Liver (tissue), 8 donors: ENCODE measurements at regions not wholly inside any gene's neighbourhood (a gene's known extent, or its start where the extent isn't known, plus 50 kb on each side); places are given as distances from the start of the nearest gene placed in this dataset.

Experiments
- DNase-seq: peaks from one replicate; pipeline ENCODE4 v3.0.0-alpha.2; 2017; ENCODE audit warnings: low spot score
- H3K27ac ChIP-seq, 2 donors: one replicate each; pipeline ENCODE4 v1.7.0; 2013; ENCODE audit warnings: inconsistent platforms in 2 of 2, low read length in 2 of 2, control low read depth in 1 of 2, low read depth in 1 of 2, mild to moderate bottlenecking in 1 of 2
- H3K27me3 ChIP-seq, 4 donors: one replicate each; pipeline versions ENCODE4 v1.6.1 to v1.7.0; 2013; ENCODE audit warnings: low read length in 3 of 4, inconsistent platforms in 1 of 4, mild to moderate bottlenecking in 1 of 4, moderate library complexity in 1 of 4; ENCODE audit not compliant: control insufficient read depth in 4 of 4, insufficient read depth in 4 of 4
- H3K36me3 ChIP-seq, 4 donors: one replicate each; pipeline versions ENCODE4 v1.6.1 to v1.7.0; 2013; ENCODE audit warnings: low read length in 3 of 4, mild to moderate bottlenecking in 3 of 4, low read depth in 1 of 4, moderate library complexity in 1 of 4; ENCODE audit not compliant: control insufficient read depth in 4 of 4, insufficient read depth in 3 of 4
- H3K4me1 ChIP-seq, 4 donors: one replicate each; pipeline versions ENCODE4 v1.6.1 to v1.7.0; 2013; ENCODE audit warnings: low read length in 3 of 4, mild to moderate bottlenecking in 3 of 4, moderate library complexity in 1 of 4; ENCODE audit not compliant: control insufficient read depth in 4 of 4, insufficient read depth in 4 of 4
- H3K4me3 ChIP-seq, 3 donors: one replicate each; pipeline versions ENCODE4 v1.6.1 to v1.7.0; 2013; ENCODE audit warnings: low read length in 3 of 3, control low read depth in 1 of 3, low read depth in 1 of 3, mild to moderate bottlenecking in 1 of 3
- H3K9ac ChIP-seq, 2 donors: one replicate each; pipeline ENCODE4 v1.7.0; 2013; ENCODE audit warnings: low read length in 2 of 2, mild to moderate bottlenecking in 2 of 2, moderate library complexity in 2 of 2, control low read depth in 1 of 2, low read depth in 1 of 2
- H3K9me3 ChIP-seq, 4 donors: one replicate each; pipeline versions ENCODE4 v1.6.1 to v1.7.0; 2013; ENCODE audit warnings: low read length in 3 of 4; ENCODE audit not compliant: control insufficient read depth in 4 of 4
- ATF3 ChIP-seq: IDR thresholded peaks from 2 replicates; pipeline ENCODE4 v1.6.1; 2016; ENCODE audit warnings: antibody characterized with exemption
- CTCF ChIP-seq: fragments of 150-350 bp; IDR thresholded peaks from 2 replicates; pipeline ENCODE4 v1.5.1; 2017; ENCODE audit warnings: improper control_type of control experiment, low read depth, low read length; ENCODE audit not compliant: missing input control
- EGR1 ChIP-seq, 2 donors: IDR thresholded peaks; 2 replicates each; pipeline ENCODE4 v1.6.1; 2016 to 2018; ENCODE audit warnings: antibody characterized with exemption in 2 of 2, low read depth in 2 of 2
- FOXA1 ChIP-seq: IDR thresholded peaks from 2 replicates; pipeline ENCODE4 v1.6.1; 2016; ENCODE audit warnings: antibody characterized with exemption
- FOXA2 ChIP-seq: IDR thresholded peaks from 2 replicates; pipeline ENCODE4 v1.6.1; 2016; ENCODE audit warnings: antibody characterized with exemption
- GABPA ChIP-seq, 2 donors: IDR thresholded peaks in 1 of 2; conservative IDR thresholded peaks in 1 of 2; 2 replicates each; pipeline ENCODE4 v1.6.1; 2016; ENCODE audit warnings: antibody characterized with exemption in 2 of 2, mild to moderate bottlenecking in 1 of 2, moderate library complexity in 1 of 2
- HNF4A ChIP-seq, 2 donors: conservative IDR thresholded peaks; 2 replicates each; pipeline ENCODE4 v1.6.1; 2016; ENCODE audit warnings: antibody characterized with exemption in 2 of 2, mild to moderate bottlenecking in 2 of 2
- HNF4G ChIP-seq: IDR thresholded peaks from 2 replicates; pipeline ENCODE4 v1.6.1; 2016; ENCODE audit warnings: antibody characterized with exemption
- JUND ChIP-seq, 2 donors: IDR thresholded peaks; 2 replicates each; pipeline ENCODE4 v1.6.1; 2016; ENCODE audit warnings: antibody characterized with exemption in 2 of 2
- MAX ChIP-seq: IDR thresholded peaks from 2 replicates; pipeline ENCODE4 v1.6.1; 2016; ENCODE audit warnings: antibody characterized with exemption
- RAD21 ChIP-seq, 2 donors: IDR thresholded peaks; 2 replicates each; pipeline ENCODE4 v1.6.1; 2016; ENCODE audit warnings: antibody characterized with exemption in 2 of 2, mild to moderate bottlenecking in 2 of 2
- REST ChIP-seq: IDR thresholded peaks from 2 replicates; pipeline ENCODE4 v1.6.1; 2016; ENCODE audit warnings: antibody characterized with exemption, mild to moderate bottlenecking
- RXRA ChIP-seq, 2 donors: IDR thresholded peaks; 2 replicates each; pipeline ENCODE4 v1.6.1; 2017 to 2018; ENCODE audit warnings: antibody characterized with exemption in 2 of 2, mild to moderate bottlenecking in 1 of 2
- TAF1 ChIP-seq: conservative IDR thresholded peaks from 2 replicates; pipeline ENCODE4 v1.6.1; 2016; ENCODE audit warnings: antibody characterized with exemption, mild to moderate bottlenecking
- YY1 ChIP-seq: IDR thresholded peaks from 2 replicates; pipeline ENCODE4 v1.6.1; 2016; ENCODE audit warnings: antibody characterized with exemption, mild to moderate bottlenecking
- ZBTB33 ChIP-seq: IDR thresholded peaks from 2 replicates; pipeline ENCODE4 v1.6.1; 2016; ENCODE audit warnings: antibody characterized with exemption
- WGBS: extraction: QIAGEN DNeasy Blood & Tissue Kit; methylation state at CpG from one replicate; pipeline ENCODE4 v1.1.7; 2013; 5-methylcytosine and 5-hydroxymethylcytosine counted together
- donor health status: healthy.
- donor health status: healthy.
- donor health status: healthy.
- donor health status: healthy.
- donor health status: healthy.

GRCh38 chr5:52139888-52140615 is 647.7 kb upstream of the ITGA1 start:
- Histone ChIP-seq H3K27me3 (no peaks in the 10 kb centered on the region), H3K4me3 (no peak overlapping the region), H3K36me3 (no peaks in the 10 kb centered on the region), H3K27ac (no peak overlapping the region), H3K4me1 (no peaks in the 10 kb centered on the region), H3K9ac (no peak overlapping the region), H3K9me3 (no peaks in the 10 kb centered on the region)
- WGBS: 76% methylated on average over 3 of the region's 3 CpGs
- no peak for TF ChIP-seq HNF4G
- TF ChIP-seq EGR1 (IDR thresholded peaks at IDR 0.05; ENCODE audit: low read depth in 2 of 2): no peak
- peak; percentile 18 to 55 for TF ChIP-seq RAD21 (IDR thresholded peaks at IDR 0.05)
- TF ChIP-seq HNF4A (conservative IDR thresholded peaks at IDR 0.05): peak in 1 of 2 donors; percentile 10
- TF ChIP-seq ATF3: no peak
- no peak for TF ChIP-seq MAX
- no peak for DNase-seq

GRCh38 chr5:52148679-52149078 is 639.0 kb upstream of the ITGA1 start:
- Histone ChIP-seq H3K9me3 (no peaks in the 10 kb centered on the region), H3K27me3 (no peaks in the 10 kb centered on the region), H3K27ac (no peak overlapping the region), H3K36me3 (no peaks in the 10 kb centered on the region), H3K9ac (no peak overlapping the region), H3K4me3 (no peak overlapping the region), H3K4me1 (peaks cover 0 to 23% (median 6%) of the 10 kb centered on the region in 4 donors)
- TF ChIP-seq MAX (no peak), TAF1 (no peak), HNF4G (no peak), RXRA (IDR thresholded peaks at IDR 0.05) (no peak), ZBTB33 (no peak), CTCF (no peak), HNF4A (conservative IDR thresholded peaks at IDR 0.05) (no peak), RAD21 (IDR thresholded peaks at IDR 0.05) (no peak), ATF3 (no peak), FOXA2 (no peak), FOXA1 (no peak), REST (no peak), EGR1 (IDR thresholded peaks at IDR 0.05; ENCODE audit: low read depth in 2 of 2) (no peak), GABPA (IDR thresholded peaks at IDR 0.05 in 1 of 2, conservative IDR thresholded peaks at IDR 0.05 in 1 of 2) (no peak), JUND (IDR thresholded peaks at IDR 0.05) (no peak), YY1 (no peak)
- no peak for DNase-seq
